Choroid plexus epithelial cell (primary cell): ENCODE measurements at regions not wholly inside any gene's neighbourhood (a gene's known extent, or its start where the extent isn't known, plus 50 kb on each side); places are given as distances from the start of the nearest gene placed in this dataset.

Experiments
- DNase-seq: peaks from one replicate; pipeline ENCODE4 v3.0.0-alpha.2; 2010; ENCODE audit warnings: low read depth
- H3K4me3 ChIP-seq: 2 replicates; pipeline ENCODE4 v1.5.1; 2011; ENCODE audit warnings: low read depth, mild to moderate bottlenecking, control low read depth, low read length, moderate library complexity
- CTCF ChIP-seq: conservative IDR thresholded peaks from 2 replicates; pipeline ENCODE4 v1.5.1; 2011; ENCODE audit warnings: low read depth, mild to moderate bottlenecking, control low read depth, inconsistent platforms, low read length, moderate library complexity

- no peak for TF ChIP-seq CTCF
- no peak for DNase-seq
- no peak overlapping the region for H3K4me3 ChIP-seq
Measured at GRCh38 chr14:51323492-51323891, 83.4 kb downstream of the TMX1 start.

GRCh38 chr14:51327376-51327775 is 87.3 kb downstream of the TMX1 start:
- peak; percentile 73 for DNase-seq
- TF ChIP-seq CTCF = no peak
- no peak overlapping the region for H3K4me3 ChIP-seq

DNA sequence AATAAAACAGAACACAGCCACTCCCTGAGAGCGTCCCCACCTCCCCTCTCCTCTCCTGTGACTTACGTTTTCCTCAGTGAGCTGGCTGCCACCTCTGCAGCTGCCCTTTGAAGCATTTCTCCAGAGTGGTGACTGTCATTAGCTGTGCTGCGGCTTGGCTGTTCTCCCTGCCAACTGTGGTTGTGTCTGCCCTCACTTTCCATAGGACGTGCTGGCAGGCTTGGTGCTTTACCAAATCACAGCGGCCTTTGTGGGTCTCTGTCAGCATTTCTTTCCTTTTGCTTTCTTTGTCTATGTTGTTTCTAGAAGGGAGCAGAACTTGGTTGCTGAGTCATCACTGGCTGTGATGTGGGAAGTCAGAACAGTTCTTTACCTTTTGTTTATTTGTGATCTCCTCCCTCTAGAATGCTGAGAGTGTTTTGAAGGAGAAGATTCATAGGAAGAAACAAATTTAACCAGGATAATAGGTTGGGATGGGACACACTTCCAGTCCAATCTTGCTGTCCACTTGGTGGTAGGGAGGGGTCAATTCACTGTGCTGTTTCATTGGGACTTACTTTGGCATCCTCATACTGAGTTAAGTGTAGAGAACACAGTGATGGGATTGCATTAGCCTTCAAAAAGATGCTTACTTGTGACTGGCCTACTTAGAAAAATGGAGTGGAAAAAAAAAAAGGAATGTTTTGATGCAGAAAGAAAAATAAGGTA is 88.2 kb downstream of the TMX1 start:
- DNase-seq = peak; percentile 80
- no peak for TF ChIP-seq CTCF
- H3K4me3 ChIP-seq = peak overlapping the region; percentile 15

- no peak for TF ChIP-seq CTCF
- DNase-seq = peak; percentile 52
- no peak overlapping the region for H3K4me3 ChIP-seq
Measured at GRCh38 chr14:51328772-51329353, 88.8 kb downstream of the TMX1 start.

- DNase-seq = peak; percentile 78
- no peak overlapping the region for H3K4me3 ChIP-seq
- no peak for TF ChIP-seq CTCF
Measured at GRCh38 chr14:51331486-51332367, 91.7 kb downstream of the TMX1 start.

- DNase-seq = no peak
- H3K4me3 ChIP-seq = no peak overlapping the region
Measured at GRCh38 chr14:51333299-51333698, 93.3 kb downstream of the TMX1 start.

More at GRCh38 chr14:51333299-51333698, 93.3 kb downstream of the TMX1 start:
- no peak for TF ChIP-seq CTCF
